GM21723 (cell line): ENCODE measurements at regions not wholly inside any gene's neighbourhood (a gene's known extent, or its start where the extent isn't known, plus 50 kb on each side); places are given as distances from the start of the nearest gene placed in this dataset.

Source experiments
- ATAC-seq: cut with Tn5 transposase; IDR thresholded peaks from one replicate; pipeline ENCODE4 v1.9.1; 2021; ENCODE audit warnings: mild to moderate bottlenecking, moderate library complexity; ENCODE audit not compliant: unreplicated experiment

- ATAC-seq, result no peak
Measured at GRCh38 chr19:31500197-31500830, 151.1 kb upstream of the TSHZ3 start.

- no peak for ATAC-seq
Measured at GRCh38 chr19:31500946-31501345, 151.7 kb upstream of the TSHZ3 start.

- no peak for ATAC-seq
Measured at GRCh38 chr19:31501427-31502195, 152.4 kb upstream of the TSHZ3 start.

DNA sequence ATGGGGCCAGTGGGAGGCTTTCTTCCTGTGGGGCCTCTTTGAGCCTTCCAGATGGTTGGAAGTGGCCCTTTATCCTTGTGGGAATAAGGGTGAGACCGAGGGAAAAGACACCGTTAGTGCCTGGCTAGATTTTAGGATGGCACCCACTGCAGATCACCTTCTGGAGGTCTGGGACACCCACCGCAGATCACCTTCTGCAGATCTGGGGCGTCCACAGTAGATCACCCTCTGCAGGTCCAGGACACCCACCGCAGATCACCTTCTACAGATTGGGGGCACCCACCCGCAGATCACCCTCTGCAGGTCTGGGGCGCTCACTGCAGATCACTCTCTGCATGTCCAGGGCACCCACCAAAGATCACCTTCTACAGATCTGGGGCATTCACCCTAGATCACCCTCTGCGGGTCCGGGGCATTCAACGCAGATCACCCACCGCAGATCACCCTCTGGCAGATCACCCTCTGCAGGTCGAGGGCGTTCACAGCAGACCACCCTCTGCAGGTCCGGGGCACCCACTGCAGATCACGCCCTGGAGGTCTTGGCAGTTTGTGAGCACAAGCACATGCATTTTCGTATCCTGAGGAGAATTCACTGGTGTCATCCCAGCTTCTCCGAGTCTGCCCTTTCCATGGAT, 153.4 kb upstream of the TSHZ3 start:
- no peak for ATAC-seq

DNA sequence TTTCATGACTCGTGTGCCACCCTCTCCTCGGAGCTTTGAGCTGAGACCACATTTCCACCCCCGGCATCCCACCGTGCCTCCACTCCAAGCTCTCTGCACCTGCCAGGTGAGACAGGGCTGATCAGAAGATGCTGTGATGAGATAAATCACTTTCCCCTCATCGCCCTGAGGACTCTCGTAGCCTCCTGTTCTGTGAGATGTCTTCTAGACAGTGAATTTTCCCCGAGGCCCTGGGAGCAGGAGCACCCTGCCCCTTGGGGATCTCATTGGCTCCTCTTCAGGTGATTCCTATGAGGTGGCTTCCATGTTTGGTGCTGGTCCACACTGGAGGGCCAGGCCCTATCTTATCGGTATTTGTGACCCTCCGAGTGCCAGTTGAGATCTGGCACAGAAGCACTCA, 154.0 kb upstream of the TSHZ3 start:
- no peak for ATAC-seq

GRCh38 chr19:31504221-31504620, 155.0 kb upstream of the TSHZ3 start:
- no peak for ATAC-seq

GRCh38 chr19:31505596-31505910, 156.3 kb upstream of the TSHZ3 start:
- ATAC-seq, result no peak

DNA sequence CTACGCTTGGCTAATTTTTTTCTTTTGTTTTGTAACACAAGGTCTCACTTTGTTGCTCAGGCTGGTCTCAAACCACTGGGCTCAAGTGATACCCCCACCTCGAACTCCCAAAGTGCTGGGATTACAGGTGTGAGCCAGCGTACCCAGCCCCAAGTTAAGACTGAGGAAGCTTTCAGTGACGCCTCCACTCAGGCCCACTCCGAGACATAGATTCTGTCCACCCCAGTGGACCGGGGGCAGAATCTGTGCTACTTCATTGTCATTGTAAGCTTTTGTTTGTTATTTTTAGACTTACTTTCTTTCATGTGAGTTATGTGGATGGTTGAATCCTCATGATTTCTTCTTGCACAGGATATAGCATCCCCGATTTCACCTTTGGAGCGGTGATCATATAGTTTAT, 156.9 kb upstream of the TSHZ3 start:
- no peak for ATAC-seq

- no peak for ATAC-seq
Measured at GRCh38 chr19:31510635-31511034, 161.4 kb upstream of the TSHZ3 start.

DNA sequence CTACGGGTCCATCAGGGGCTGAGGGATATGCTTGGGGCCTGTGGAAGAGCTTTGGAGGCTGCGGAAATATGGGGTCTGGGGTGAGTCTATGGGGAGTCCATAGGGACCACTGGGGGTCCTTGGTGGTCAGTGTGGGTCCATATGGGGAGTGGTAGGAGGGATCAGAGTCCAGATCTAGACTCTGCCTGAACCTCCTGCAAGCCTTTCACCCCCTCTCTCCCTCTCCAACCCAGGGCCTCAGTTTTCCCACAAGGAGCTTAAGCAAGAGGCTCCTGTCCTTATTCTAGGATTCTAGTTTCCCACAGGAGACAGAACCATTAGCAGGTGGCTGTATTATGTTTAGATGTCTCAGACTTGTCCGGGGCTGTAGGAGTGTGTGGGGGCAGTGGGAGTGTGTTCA, 161.9 kb upstream of the TSHZ3 start:
- no peak for ATAC-seq

DNA sequence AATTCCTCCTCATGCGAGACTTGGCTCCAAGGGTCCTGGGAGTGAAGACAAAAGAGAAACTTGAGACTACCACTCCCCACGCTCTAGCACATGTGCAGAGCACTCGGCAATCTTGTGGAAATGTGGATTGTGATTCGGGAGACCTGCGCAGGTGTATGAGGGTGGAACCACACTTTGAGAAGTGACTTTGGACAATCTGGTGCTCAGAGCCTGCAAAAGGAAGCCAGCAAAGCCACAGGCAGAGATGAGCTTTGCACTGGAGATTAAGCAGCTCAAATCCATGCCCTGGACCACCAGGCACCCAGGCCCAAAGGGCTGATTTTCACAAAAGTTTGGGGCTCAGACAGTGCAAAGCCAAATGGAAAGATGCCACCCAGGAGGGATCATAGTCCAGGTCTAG, 162.5 kb upstream of the TSHZ3 start:
- ATAC-seq, result no peak

DNA sequence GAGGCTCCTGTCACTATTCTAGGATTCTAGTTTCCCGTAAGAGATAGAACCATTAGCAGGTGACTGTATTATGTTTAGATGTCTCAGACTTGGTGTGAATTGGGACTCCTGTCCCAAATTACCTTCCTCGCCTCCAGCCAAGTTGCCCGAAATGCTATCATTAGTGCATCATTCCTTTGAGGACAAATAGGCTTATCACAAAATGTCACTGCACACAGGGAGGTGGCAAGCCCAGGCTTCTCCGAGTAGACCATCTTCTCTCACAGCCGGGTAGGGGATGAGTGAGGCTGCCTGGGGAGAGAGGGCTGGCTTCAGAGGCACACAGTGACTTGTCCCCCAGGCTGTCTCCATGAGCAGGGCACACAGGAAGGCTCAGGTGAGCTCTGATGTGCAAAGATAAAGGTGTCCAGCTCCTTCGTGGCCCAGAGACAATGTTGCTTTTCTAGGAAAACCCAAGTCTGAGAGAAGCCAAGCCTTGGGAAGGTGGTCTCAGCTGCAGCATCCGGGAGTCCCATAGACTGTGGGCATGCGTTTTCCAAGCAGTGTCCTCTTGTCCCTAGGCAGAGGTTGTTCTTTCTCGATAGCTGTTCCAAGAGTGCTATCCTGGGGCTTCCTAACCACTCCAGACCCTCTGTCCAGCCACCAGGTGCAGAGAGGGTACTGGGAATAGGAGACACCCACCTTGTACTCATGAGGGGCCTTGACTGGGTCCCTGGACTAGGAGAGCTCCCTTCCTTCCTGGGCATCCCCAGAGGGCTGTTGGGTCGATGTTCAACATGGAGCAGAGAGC, 163.1 kb upstream of the TSHZ3 start:
- ATAC-seq, result no peak

- no peak for ATAC-seq
Measured at GRCh38 chr19:31513841-31514240, 164.6 kb upstream of the TSHZ3 start.

DNA sequence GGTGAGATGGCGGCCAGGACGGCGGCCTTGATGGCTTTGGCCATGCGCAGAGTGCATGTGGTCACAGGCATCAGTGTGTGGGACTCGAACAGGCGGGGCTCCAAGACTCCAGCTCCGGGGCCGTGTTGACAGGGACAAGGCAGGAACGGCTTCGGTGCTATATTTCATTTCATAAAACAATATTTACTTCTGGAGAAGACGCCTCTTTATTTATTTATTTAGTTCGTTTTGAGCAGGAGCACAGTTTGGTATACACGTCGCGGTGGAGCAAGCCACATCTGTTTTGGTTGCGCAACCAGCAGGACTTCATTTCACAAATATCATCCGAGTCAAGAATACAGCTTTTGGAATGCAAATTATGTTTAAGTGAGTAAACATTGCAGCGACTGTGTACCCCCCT, 166.7 kb upstream of the TSHZ3 start:
- ATAC-seq, result no peak

DNA sequence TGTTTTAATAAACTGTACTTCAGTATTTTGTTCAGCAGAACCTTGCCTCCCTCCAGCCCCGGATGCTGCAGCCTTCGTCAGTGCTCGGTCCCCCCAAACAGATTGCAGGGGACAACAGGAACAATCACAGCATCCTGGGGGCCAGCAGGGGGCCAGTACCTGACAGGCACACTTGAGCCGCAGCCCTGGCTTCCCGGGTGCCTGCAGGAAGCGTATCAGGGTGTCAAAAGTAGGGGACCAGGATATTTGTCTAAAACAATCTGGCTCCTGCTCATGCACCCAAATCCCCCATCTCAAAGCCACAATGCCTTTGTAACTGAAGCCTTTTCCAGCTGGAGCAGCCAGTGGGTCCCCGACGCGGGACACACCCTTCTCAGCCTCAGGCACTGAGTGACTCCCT, 167.5 kb upstream of the TSHZ3 start:
- ATAC-seq, result no peak

GRCh38 chr19:31517224-31518180, 168.3 kb upstream of the TSHZ3 start:
- no peak for ATAC-seq

GRCh38 chr19:31518216-31519020, 169.2 kb upstream of the TSHZ3 start:
- no peak for ATAC-seq

- ATAC-seq, result no peak
Measured at GRCh38 chr19:31519256-31519655, 170.0 kb upstream of the TSHZ3 start.

- ATAC-seq, result no peak
Measured at GRCh38 chr19:31519908-31520307, 170.7 kb upstream of the TSHZ3 start.

DNA sequence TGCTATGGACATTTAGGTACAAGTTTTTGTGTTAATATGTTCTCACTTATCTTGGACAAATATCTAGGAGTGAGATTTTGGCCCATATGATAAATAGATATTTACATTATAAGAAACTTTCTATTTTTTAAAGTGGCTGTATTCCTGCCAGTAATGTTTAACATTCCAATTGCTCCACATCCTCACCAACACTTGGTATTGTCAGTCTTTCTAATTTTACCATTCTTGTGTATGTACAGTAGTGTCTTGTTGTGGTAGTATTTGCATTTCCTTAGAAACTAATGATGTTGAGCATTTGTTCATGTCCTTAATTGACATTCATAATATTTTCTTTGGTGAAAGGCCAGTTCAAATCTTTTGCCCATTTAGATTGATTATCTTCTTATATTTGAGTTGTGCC, 171.4 kb upstream of the TSHZ3 start:
- no peak for ATAC-seq
